Stimulated activated CD8-positive, alpha-beta memory T cell treated with anti-CD3 and anti-CD28 coated beads, Interleukin-12 subunit alpha, Interleukin-12 subunit beta, amount 100 ng/mL, for 1 hour (primary cell): ENCODE measurements at regions not wholly inside any gene's neighbourhood (a gene's known extent, or its start where the extent isn't known, plus 50 kb on each side); places are given as distances from the start of the nearest gene placed in this dataset.

Experiments used
- DNase-seq: peaks from one replicate; pipeline ENCODE4 v3.0.0-alpha.2; 2020; ENCODE audit warnings: low read depth

GRCh38 chr2:16293871-16294270, 353.5 kb downstream of the MYCN start:
- DNase-seq = no peak

- no peak for DNase-seq
Measured at GRCh38 chr2:16293398-16293797, 353.0 kb downstream of the MYCN start.

- DNase-seq = no peak
Measured at GRCh38 chr2:16291731-16292550, 351.6 kb downstream of the MYCN start.

GRCh38 chr2:16291226-16291625, 350.9 kb downstream of the MYCN start:
- DNase-seq = no peak

DNA sequence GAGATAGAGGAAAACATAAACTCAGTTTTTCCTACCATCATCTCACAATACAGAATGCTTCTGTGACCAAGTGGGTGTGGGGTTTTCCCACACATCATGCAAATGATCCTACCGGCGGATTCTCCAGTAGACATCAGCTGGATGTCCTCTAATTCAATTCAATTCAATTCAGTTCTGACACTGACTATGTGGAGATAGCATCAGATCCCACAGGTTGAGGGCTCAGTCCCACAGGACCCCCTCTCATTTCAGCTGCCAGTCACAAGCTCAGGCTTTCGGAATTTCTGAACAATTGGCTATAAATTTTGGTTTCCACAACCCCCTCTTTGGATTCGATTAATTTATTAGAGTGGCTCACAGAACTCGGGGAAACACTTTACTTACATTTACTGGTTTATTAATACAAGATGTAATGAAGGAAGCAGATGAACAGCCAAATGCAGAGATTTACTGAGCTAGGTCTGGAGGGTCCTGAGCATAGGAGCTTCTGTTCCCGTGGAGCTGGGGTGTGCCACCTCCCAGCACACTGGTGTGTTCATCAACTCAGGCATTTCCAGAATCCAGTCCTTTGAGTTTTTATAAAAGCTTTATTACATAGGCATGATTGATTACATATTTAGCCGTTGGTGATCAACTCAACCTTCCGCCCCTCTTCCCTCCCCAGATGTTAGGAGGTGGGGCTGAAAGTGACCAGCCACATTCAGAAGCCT, 350.1 kb downstream of the MYCN start:
- DNase-seq = no peak

GRCh38 chr2:16288371-16289112, 348.2 kb downstream of the MYCN start:
- no peak for DNase-seq

- no peak for DNase-seq
Measured at GRCh38 chr2:16287831-16288230, 347.5 kb downstream of the MYCN start.

- DNase-seq = no peak
Measured at GRCh38 chr2:16287281-16287680, 346.9 kb downstream of the MYCN start.

DNA sequence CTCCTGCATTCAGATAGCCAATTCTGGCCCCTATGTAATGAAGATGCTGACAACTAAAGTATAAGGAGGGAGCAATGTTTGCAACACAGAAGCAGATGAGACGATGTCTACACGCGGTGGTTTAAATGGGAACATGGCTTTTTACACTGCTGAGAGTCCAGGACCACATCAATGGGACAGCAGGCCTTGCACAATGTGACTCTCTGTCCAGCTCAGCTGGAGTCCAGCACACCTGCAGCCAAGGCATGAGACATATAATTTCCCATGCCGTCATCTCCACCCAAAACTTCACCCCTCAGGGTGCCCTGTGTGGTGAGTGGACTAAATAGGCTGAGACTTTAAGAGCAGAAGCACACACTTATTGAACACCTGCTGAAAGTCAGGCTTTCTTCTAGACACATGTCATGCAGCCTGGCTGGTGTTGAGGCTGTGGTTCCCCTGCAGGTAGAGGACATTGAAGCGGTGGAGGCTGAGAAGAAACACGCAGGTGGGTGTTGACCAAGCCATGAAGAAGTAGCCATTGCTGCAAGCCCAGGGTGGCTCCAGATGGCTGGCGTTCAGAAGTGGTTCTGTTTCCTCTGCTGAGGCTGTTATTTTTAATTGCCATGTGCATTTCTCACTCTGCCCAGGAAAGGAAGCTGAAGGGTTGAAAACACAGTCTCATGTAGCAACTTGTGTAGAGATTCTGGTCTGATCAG, 345.6 kb downstream of the MYCN start:
- DNase-seq = no peak

GRCh38 chr2:16284941-16285625, 344.7 kb downstream of the MYCN start:
- DNase-seq = no peak

- no peak for DNase-seq
Measured at GRCh38 chr2:16283071-16283850, 342.9 kb downstream of the MYCN start.

- no peak for DNase-seq
Measured at GRCh38 chr2:16282511-16282910, 342.2 kb downstream of the MYCN start.

DNA sequence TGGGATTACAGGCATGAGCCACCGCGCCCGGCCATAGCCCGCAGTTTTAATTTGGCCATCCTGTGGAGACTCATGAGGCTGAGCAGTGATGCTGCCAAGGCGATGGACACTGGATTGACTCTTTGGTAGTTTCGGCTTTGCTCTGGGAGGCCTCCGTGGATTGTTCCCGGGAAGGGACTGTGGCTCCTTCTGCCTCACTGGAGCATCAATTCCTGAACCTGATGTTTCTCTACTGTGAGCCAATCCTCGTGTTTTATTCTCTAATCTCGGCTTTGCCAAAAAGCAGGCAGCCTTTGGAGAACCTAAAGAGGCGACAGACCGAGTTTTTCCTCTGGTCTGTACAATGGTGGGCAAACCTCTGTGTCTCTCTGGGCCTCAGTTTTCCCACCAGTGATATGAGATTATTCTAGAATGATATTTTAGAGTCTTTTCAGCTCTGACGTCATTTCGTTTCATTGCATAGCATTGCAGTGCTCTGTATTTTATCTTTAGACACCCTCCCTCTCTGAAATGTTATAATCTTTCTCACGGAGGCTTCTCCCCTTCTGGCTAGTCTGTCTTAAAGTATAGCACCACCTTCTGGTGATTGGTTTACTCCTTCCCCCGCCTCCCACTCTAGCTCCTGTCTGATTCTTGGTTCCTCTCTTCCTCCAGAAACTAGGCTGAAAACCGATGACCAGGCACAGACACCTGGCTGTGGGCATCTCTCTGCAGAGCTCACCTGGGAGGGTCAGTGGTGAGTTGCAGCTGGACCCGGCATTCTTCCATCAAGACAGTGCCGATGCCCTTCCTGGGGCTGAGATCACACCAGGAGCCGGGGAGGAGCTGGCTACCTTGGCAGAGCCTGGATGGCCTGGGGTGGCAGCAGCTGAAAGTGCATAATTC, 341.3 kb downstream of the MYCN start:
- no peak for DNase-seq

DNA sequence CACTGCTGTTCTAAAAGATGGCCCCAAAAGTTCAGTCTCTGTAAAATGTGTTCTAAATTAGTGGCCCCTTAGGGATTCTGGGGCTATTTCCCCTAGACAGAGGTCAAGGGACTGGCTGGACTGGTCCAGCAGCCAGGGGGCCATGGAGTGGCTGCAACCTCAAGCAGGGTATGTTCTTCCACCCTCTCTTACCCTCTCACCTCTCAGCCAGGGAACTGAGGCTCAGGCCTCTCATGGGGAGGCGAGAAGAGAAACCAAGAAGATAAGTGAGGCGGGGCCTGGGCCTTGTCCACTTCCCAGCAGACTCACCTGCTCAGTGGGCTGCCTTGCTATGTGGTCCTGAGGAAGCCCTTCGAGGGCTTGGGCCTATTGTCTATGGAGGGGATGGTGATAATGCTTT, 339.7 kb downstream of the MYCN start:
- no peak for DNase-seq

DNA sequence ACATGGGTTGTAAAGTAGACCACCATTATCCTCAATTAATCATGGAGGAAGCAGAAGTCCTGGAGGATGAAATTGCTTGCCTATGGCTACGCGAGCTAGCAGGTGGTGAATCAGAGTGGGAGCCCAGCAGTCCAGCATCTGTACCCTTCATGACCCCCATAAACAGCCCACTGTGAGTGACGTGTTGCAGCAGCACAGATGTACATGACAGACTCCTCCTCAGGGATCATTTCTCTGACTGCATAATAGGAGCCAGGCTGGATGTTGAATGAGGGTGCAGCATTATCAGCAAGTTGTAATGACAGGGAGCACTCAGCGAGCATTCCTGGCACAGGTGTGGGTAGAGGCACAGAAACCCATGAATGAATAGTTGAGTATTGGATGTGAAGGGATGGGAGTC, 339.3 kb downstream of the MYCN start:
- no peak for DNase-seq

DNA sequence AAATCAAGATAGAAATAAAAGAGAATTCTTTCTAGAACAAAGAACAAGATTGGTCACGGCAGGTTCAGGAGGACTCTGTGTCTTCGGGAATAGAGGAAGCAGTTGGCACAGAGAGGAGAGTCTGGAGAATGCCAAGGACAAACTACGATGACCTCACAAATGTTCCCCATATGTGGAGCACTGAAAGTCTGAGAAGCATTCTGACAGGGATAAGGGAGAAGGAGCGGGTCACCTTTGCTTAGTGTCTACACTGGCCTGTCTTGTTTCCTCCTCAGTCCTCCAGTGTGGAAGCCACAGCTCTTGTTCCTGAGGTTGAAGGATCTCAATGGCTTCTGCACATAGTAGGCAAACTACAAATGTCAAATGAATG, 338.8 kb downstream of the MYCN start:
- DNase-seq = no peak

DNA sequence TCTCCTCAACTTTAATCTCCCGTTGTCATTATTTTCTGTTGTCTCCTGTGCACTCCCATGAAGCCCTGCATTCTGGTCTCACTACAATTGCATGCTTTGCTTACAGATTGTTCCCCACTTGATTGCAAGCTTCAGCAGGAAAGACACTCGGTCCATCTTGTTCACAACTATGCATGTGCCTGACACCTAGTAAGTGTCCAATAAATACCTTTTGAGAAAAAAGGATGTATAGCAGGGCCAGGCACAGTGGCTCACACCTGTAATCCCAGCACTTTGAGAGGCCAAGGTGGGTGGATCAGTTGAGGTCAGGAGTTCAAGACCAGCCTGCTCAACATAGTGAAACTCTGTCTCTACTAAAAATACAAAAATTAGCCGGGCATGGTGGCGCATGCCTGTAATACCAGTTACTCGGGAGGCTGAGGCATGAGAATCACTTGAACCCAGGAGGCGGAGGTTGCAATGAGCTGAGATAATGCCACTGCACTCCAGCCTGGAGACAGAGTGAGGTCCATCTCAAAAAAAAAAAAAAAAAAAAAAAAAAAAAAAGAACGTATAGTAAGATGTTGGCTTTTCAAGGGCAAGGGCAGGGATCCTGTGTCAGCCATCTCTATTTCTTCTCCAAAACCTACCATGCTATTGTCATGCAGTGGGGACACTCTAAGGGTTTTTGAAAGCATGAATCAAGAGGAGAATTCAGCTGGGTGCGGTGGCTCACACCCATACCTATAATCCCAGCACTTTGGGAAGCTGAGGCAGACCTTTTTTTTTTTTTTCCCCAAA, 338.3 kb downstream of the MYCN start:
- DNase-seq = no peak

- no peak for DNase-seq
Measured at GRCh38 chr2:16277117-16277516, 336.8 kb downstream of the MYCN start.

- DNase-seq = no peak
Measured at GRCh38 chr2:16275661-16276060, 335.3 kb downstream of the MYCN start.
